Pons (tissue), 1 donor: ENCODE measurements at regions not wholly inside any gene's neighbourhood (a gene's known extent, or its start where the extent isn't known, plus 50 kb on each side); places are given as distances from the start of the nearest gene placed in this dataset.

Source experiments
- DNase-seq: peaks from one replicate; pipeline ENCODE4 v3.0.0-alpha.2; 2016; ENCODE audit warnings: low spot score

DNA sequence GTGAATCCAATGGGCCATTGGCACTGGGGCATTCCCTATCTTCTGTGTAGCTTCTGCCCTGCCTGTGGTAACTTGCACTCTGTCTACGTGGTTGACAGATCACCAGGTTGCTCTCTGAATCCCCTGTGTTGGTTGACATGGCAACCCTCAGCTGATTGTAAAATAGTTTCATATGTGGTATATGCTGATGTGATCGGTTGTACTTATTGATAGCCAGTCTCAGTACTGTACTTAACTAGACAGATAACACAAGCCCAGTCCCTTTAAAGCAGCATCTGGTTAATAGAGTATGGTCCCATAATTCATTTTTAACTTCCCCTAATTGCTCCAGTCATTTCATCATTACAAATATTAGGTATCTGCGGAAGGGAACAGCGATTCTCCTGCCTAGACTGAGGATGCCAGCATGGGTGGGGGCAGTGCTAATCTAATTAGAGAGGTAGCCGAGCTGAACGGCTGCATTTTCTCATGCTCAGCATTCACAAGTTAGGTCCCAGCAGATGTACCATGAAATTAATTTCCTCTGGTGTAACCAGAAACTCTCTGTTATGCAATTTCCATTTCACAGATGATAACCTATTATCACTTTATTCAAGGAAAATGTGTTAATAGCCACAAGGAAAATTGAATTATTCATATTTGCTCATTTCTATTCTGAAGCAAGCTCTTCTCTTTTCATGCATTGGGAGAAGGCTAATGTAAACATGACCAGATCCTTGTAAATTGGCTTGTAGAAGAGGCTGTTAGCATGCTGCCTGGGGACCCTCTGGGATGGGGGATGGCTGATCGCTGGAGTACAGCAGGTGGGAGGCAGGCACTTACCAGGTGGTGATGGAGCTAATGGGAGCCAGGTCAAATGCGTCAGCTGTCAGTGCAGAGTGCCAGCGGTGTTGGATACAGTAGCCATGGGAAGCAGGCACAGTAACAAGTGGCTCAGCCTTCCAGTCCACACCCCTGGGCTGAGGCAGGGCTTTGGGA, 608.3 kb downstream of the GALR1 start:
- no peak for DNase-seq

DNA sequence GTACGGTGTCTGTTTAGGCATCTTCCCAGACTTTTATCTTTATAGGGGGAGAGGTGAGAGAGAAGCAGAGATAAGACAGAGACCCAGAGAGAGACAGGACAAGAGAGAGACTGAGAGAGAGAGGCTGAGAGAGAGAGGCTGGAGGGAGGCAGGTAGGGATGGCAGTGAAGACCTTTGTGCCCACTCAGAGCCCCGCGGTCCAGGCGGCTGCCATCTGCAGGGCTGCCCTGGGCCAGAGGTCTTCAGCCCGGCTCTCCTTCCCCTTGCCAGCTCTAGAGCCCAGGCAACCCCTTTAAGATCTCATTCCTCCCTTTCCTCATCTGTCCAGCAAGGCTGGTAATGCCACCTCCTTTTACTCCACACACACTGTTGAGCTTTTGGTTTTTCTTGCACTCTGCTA, 610.0 kb downstream of the GALR1 start:
- no peak for DNase-seq

DNA sequence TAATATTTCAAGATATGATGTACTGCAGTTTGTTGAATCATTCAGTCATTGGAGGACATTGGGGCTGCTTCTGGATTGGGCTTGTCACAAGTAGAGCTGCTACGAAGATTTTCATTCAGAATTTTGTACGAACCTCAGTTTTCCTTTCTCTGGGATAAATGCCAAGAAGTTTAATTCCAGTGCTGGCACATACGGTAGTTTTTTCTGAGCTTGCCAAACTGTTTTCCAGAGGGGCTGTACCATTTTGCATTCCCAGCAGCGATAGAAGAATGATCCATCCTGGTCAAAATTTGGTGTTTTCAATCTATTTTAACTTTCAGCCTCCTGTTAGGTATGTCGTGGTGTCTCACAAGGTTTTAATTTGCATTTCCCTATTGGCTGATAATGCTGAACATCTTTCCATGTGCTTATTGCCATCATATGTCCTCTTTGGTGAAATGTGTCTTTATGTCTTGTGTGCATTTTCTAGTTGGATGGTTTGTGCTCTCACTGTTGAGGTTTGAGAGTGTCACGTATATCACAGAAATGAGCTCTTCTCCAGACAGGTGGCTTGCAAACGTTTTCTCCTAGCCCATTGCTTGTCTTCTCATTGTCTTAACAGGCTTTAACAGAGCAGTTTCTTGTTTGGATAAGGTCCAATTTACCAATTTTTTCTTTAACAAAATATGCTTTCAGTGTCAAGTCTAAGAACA, 612.6 kb downstream of the GALR1 start:
- DNase-seq: no peak

DNA sequence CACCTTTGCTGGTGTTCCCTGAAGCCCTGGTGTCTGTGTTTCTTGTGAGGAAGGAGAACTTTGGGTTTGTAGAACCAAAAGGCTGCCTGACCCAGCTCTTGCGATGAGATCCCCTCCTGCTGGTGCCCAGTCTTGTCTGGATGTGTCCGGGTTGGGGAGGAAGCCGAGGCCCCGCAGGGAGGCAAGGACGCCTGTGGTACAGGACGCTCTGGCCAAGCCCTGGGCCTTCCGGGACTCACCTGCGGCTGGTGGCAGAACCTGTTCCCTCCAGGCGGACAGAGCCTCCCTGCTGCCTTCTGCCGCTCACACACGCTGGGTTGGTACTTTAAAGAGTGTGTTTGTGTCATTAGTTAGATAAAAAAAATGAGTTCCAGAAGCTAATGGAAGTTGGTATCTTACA, 616.2 kb downstream of the GALR1 start:
- no peak for DNase-seq

DNA sequence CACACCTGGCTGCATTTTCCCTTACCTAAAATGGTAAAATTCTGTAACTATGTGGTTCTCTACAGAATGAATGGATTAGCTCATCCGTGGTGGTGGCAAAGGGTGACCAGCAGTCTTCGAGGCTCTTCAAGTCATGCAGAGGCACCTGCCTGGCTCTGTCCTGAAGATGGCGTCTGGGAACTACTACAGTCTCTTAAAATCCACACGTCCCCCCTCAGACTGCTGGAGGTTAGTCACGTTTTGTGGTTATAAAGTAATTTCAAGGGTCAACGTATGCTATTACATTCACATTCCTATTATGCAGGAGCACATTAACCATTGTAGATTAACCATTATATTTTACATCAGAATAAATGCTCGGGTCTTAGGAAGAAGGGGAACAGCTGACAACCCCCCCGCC, 616.7 kb downstream of the GALR1 start:
- no peak for DNase-seq

DNA sequence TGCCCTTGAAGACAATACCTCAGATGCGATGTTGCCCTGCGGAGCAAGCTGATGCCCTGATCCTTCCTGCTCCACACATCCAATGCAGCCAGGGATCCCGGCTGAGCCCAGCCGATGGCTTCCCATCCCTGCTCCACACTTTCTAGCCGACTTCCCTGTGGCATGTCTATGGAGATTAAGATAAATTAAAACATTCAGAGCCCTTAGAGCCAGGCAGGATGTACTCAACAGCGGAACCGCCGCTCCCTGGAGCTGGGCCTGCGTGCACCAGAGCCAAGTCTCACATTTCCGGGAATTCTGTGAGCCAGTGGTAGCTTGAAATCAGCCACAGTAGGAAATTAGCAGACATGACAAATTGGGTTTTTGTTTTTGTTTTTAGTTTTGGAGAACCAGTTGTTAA, 620.6 kb downstream of the GALR1 start:
- DNase-seq: no peak

DNA sequence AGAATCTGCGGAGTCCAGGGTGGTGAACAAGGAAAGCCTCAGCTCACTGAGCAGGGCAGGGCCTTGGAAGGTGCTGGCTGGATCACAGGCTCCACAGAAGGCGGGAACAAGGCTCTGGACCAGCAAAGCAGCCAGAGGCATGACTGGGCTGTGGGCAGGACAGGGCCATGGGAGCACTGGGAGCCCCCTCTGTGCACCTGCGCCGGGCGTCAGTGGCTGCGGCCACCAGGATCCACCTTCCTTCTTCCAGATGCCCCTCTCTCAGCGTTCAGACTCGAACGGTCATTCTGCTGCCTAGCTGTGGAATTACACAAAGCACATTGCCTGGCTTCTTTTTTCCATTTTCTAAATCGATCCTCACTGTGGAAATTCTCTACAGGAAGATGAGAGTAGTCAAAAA, 621.2 kb downstream of the GALR1 start:
- no peak for DNase-seq

DNA sequence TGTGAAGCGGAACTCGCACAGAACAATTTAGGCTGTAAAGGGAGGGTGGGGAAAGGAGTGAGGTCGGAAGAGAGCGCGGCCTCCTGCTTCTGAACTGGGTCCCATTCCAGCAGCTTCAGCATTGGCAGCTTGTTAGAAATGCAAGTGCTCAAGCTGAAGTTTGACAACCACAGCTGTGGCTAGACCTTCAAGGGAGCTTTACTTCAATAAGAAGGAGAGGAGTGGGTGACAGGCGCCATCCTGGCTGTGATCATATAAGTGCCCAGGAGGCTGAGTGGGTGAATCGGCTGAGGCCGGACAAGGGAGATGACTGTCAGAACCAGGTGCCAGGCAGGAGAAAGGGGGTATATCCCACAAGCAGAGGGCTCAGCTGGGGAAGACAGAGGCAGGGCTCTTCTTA, 622.5 kb downstream of the GALR1 start:
- DNase-seq: no peak

DNA sequence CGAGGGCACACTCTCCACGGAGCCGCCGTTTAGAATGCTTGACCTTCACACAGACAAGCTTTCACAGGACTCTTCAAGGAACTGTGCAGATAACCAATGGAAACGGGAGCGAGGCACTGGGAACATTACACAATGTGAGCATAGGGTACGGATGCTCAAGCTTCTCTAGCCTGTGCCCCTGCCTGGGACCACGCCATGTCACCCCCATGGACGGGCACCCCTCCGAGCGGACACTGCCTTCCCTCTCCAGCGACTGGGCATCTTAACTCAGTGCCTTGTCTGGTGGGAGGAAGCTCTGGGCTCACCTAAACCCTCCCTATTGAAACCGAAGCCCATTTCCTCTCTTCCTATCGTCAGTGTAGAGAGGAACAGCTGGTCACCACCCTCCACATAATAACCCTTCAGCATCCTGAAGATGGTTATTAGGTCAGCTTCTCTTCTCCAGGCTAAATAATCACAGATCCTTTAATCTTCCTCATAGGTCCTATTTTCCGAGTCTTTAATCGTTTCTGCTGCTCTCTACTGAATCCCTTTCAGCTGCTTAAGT, 626.7 kb downstream of the GALR1 start:
- DNase-seq: no peak

DNA sequence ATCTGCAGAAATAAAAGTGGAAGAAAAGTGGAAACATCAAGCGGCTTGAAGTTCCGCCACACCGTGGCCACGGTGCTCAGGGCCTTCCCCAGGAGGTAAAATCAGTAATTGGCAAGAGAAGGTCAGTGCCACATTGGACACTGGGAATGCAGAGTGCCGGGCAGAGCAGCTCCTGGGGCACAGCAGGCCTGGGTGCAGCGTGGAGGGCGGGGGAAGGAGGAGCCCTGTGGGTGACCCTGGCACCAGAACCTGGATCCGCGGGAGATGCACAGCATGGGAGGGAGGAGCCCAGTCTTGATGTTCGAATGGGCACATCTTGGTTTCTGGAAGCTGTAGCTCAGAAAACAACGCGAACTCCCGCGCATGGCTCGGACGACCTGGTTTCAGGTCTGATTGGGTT, 630.2 kb downstream of the GALR1 start:
- DNase-seq: no peak

DNA sequence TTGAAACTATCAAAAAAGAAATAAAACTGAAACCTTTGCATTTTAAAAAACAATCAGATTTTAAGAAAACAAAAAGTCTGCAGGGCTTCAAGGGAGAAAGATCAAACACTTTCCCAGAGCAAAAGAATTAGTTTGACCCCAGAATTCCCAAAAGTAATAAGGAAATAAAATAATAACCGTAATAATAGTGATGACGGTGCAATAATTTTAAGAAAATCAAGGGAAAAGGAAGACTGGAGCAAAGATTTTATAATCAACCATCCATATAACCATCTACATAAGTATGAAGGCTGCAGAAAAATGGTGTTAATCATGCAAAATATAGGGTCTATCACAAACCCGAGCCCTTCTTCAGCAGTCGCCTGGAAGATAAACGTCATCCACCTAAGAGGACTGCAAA, 634.8 kb downstream of the GALR1 start:
- DNase-seq: no peak

DNA sequence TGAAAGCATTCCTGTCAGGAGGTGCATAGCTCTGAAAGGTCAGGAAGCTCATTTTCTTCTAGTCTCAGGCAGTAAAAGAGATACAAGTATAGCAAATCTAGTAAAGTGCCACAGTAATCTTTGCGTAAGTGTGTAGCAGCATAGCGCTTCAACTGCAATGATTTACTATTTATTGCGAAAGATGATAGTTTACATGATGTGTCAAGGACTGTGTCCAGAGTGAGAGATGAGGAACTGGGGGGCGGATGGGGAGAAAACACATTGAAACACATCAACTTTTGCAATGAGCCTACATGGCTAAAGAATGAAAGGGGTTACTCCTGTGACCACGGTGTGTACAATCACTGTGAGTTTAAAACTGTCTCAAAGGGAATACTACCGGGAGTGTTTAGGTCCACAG, 644.4 kb downstream of the GALR1 start:
- no peak for DNase-seq

DNA sequence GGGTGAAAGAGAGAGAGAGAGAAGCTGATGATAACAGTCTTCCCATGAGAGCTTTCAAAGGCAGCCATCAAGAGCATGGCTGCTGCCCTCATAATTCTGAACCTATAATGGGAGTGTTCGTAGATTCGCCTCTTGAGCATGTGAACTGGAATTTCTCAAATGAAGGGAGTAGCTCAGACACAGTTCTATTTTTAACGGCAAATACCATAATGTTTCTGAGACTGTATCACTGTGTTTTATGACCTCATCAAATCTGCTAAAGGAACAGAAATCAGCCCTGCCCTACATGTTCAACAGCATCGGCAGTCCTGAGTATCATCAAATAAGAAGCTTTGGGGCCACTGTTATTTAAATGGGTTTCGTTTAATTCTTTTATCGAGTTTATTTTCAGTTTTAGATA, 645.6 kb downstream of the GALR1 start:
- DNase-seq: no peak

DNA sequence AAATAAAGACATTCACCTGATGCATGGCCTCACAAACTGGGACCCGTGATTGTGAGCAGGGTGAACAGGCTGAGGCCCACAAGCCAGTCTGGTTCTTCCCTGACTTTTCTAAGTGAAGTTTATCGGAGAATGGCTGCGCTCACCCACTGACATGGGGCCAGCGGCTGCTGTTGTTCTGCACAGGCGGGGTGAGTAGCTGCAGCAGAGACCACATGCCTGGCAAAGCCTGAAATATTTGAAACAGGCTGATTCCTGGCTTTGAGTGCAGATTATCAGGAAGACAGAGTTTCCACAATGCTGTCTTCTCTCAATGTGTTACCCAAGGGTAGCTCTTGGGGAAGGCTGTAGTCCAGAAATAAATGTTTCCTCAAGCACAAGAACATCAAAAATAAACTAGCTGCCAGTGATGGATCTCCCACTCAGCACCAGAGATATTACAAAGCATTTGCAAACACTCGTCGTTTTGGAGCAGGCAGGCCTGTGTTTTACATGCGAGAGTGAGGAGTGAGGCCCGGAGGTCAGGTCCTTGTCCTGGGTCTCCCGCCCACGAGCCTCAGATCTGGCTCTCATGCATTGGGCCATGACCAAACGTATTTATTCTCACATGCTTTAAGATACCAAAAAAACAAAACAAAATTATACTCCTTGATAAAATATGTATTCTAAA, 647.1 kb downstream of the GALR1 start:
- no peak for DNase-seq

DNA sequence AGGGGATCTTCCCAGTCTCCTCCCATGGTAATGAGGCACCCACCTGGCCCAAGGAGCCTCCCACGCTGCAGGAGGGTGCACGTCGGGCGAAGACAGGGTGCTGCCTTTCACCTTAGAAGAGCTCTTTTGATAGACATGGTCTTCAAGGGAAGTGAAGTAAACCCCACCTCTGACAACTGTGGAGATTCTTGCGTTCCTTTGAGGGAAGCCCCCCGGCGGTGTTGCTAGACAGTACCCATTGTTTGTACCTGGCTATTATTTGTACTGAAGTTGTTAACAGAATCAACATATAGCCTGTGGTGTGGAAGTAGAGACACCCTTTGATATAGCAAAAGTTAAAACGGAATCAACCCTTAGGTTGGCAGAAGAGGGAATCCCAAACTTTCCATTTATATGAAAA, 648.0 kb downstream of the GALR1 start:
- no peak for DNase-seq

DNA sequence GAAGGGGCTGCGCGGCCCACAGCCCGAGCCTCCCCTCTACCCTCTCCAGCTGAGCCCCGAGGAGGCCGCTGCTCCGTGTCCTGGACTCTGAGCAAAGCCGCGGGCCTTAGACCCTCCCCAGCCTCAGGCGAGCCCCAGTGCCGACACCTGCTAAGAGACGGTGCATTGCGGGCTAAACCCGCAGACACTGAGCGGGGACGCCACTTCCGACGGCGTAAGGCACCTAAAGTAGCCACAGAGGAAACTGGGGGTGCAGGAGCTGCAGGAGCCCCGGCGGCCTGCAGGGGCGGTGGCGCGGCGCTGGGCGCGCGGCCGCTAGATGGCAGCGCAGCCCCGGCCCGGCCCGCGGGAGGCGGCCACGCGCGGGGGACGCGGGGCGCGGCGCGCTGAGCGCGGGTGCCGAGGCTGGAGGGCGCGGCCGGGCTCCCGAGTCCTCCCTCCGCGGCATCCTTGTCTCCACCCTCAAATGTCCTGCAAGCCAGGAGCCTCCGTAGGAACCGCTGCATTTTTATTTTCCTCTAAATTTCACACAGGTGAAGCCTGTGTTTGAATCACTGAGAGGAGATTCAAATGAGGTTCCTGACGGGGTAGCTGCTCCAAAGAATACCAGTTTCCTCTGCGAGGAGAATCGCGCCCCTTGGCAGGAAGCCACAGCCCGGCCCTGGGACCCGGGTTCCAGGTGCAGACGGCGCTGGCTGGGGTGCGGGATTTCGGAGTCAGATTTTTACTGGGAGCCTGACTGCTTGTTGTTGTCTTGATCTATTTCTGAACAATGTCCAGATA, 650.5 kb downstream of the GALR1 start:
- DNase-seq: peak; percentile 24

DNA sequence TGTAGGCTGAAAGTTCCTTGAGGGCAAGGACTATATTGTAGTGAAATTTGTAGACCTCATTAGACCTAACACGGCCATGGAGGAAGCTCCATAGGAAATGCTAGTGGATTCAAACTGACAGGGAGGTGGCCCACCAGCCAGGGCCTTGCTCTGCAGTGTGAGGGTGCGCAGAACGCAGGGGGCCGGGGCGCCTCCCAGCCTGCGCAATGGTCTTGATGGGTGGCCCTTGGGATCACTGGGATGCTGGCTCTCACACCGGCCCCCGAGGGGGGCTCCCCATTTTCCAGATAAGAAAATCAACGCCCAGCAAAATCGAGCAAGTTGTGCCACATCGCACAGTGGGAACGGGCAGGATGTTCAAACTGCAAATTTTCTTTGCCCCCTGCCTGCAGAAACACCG, 655.4 kb downstream of the GALR1 start:
- DNase-seq: no peak

DNA sequence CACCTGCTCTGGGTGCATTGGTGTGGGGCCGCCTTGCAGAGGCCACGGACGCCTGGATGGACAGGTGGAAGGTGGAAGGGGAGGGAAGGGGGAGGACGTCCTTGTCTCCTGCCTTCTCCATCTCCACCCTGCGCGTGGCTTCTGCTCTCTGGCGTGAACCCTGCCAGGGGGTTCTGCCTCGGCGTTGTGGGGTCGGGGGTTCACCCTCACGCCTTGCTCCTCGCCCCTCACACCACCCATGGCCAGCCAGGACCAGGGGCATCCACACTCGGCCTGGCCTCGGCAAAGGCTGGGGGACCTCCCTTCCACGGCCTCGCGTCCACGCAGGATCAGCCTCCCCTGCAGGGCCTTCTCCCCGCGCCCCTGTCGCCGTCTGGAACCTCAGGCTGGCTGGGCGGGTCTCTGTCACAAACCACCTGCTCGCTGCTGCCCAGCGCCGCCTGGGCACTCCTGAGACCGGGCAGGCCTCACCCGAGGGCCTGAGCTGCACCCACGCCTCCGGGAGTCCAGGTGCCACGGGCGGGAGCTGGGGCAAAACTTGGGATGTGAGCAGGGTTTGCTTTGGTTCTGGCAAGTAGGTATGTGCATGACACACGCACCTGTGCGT, 655.9 kb downstream of the GALR1 start:
- no peak for DNase-seq

DNA sequence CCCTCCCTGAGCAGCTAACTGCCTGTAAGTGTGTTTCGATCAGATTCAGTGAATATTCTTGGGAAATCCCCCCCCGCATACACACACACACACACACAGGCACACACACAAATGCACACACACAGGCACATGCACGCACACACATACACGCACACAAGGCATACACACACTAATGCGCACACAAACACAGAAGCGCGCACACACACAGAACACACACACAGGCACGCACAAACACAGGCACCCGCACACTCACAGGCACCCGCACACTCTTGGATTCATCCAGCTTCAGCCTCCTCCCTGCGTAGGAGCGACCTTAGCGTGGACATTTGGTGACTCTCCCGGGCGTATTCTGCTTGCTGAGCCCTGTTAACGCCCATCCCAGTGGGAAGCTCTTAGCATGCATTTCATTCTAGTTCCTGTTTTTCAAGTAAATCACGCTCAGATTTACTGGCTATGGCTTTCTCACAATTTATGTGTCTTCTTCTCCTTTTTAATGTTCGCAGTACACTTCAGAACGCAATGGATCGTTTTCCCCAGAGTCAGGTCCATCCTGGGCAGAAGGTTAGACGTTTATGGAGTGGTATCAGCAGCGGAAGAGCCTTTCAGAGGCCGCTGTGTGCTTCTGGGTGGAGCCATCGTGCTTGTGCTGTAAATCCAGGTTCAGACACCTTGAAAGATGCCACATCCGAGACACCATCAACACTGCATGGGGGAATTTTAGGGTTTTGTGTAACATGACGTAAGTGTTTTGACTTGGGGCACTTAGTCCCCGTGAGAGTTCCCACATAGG, 656.6 kb downstream of the GALR1 start:
- DNase-seq: no peak

DNA sequence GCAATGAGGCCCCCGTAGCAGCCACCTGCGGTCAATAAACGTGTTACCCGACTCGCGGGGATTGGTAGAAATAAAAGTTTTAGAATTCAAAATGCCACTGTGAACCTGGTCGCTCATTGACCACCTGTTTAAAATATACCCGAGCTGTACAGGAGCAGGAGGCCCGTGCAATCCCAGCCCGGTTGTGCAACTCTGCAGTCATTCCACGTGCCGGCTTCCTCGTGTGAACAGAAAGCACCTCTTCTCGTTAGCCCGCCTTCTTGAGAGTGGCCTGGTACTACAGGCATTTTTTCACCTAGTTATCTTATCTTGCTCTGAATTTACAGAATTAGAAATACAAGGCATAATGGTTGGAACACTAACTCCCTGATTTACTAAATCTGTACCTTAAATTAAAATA, 660.7 kb downstream of the GALR1 start:
- DNase-seq: no peak
